ENCODE measurements at regions not wholly inside any gene's neighbourhood (a gene's known extent, or its start where the extent isn't known, plus 50 kb on each side); places are given as distances from the start of the nearest gene placed in this dataset.
"Not testable (repeated sequence)": the region's sequence is repeated elsewhere in the genome, so short reads cannot be mapped to it uniquely, and the experiment has no call there.

GRCh38 chr2:90290701-90291100 is 1599.2 kb downstream of the RPIA start:
- WGBS: 90% methylated on average over 5 of the region's 5 CpGs
- not testable (repeated sequence) for H3K27ac ChIP-seq (ENCODE audit: low read depth in 1 of 2, low read length in 1 of 2); H3K27me3 ChIP-seq (ENCODE audit: control insufficient read depth in 2 of 2, insufficient read depth in 1 of 2, low read length in 1 of 2); H3K36me3 ChIP-seq (ENCODE audit: control insufficient read depth in 2 of 2, insufficient read depth in 2 of 2, low read length in 1 of 2); H3K4me3 ChIP-seq (ENCODE audit: low read length in 2 of 2); DNase-seq (ENCODE audit: low read depth in 6 of 9, low spot score in 9 of 9); H3K4me1 ChIP-seq (ENCODE audit: control insufficient read depth in 2 of 2, insufficient read depth in 2 of 2, low read length in 2 of 2)
- peaks cover 5 to 15% of the 10 kb centered on the region in 2 donors for H3K9me3 ChIP-seq (ENCODE audit: control insufficient read depth in 2 of 2, insufficient read depth in 1 of 2, low read length in 1 of 2)

GRCh38 chr2:90291168-90291883 is 1599.9 kb downstream of the RPIA start:
- not testable (repeated sequence) for H3K27ac ChIP-seq (ENCODE audit: low read depth in 1 of 2, low read length in 1 of 2); H3K4me3 ChIP-seq (ENCODE audit: low read length in 2 of 2); H3K27me3 ChIP-seq (ENCODE audit: control insufficient read depth in 2 of 2, insufficient read depth in 1 of 2, low read length in 1 of 2); H3K36me3 ChIP-seq (ENCODE audit: control insufficient read depth in 2 of 2, insufficient read depth in 2 of 2, low read length in 1 of 2); H3K4me1 ChIP-seq (ENCODE audit: control insufficient read depth in 2 of 2, insufficient read depth in 2 of 2, low read length in 2 of 2)
- peak in 2 of 9 donors; percentile 0 to 8 for DNase-seq (ENCODE audit: low read depth in 6 of 9, low spot score in 9 of 9)
- H3K9me3 ChIP-seq (ENCODE audit: control insufficient read depth in 2 of 2, insufficient read depth in 1 of 2, low read length in 1 of 2): peaks cover 5 to 18% of the 10 kb centered on the region in 2 donors
- 53% methylated on average over 5 of the region's 5 CpGs for WGBS

DNA sequence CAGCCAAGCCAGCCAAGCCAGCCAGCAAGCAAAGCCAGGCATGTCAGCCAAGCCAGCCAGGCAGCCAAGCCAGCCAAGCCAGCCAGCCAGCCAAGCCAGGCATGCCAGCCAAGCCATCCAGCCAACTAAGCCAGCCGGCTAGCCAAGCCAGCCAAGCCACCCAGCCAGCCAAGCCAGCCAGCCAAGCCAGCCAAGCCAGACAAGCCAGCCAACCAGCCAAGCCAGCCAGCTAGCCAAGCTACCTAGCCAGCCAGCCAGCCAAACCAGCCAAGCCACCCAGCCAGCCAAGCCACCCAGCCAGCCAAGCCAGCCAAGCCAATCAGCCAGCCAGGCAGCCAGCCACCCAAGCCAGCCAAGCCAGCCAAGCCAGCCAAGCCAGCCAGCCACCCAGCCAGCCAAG is 1600.5 kb downstream of the RPIA start:
- H3K9me3 ChIP-seq (ENCODE audit: control insufficient read depth in 2 of 2, insufficient read depth in 1 of 2, low read length in 1 of 2): peaks cover 5 to 18% of the 10 kb centered on the region in 2 donors
- not testable (repeated sequence) for H3K4me3 ChIP-seq (ENCODE audit: low read length in 2 of 2); H3K4me1 ChIP-seq (ENCODE audit: control insufficient read depth in 2 of 2, insufficient read depth in 2 of 2, low read length in 2 of 2); H3K27me3 ChIP-seq (ENCODE audit: control insufficient read depth in 2 of 2, insufficient read depth in 1 of 2, low read length in 1 of 2); H3K36me3 ChIP-seq (ENCODE audit: control insufficient read depth in 2 of 2, insufficient read depth in 2 of 2, low read length in 1 of 2); DNase-seq (ENCODE audit: low read depth in 6 of 9, low spot score in 9 of 9); H3K27ac ChIP-seq (ENCODE audit: low read depth in 1 of 2, low read length in 1 of 2)
- WGBS: 100% methylated on average over 1 of the region's 1 CpG

- H3K27ac ChIP-seq (ENCODE audit: low read depth in 1 of 2, low read length in 1 of 2); H3K27me3 ChIP-seq (ENCODE audit: control insufficient read depth in 2 of 2, insufficient read depth in 1 of 2, low read length in 1 of 2); H3K36me3 ChIP-seq (ENCODE audit: control insufficient read depth in 2 of 2, insufficient read depth in 2 of 2, low read length in 1 of 2); H3K4me3 ChIP-seq (ENCODE audit: low read length in 2 of 2); DNase-seq (ENCODE audit: low read depth in 6 of 9, low spot score in 9 of 9); H3K4me1 ChIP-seq (ENCODE audit: control insufficient read depth in 2 of 2, insufficient read depth in 2 of 2, low read length in 2 of 2): not testable (repeated sequence)
- 91% methylated on average over 4 of the region's 4 CpGs for WGBS
- H3K9me3 ChIP-seq (ENCODE audit: control insufficient read depth in 2 of 2, insufficient read depth in 1 of 2, low read length in 1 of 2): peaks cover 5 to 18% of the 10 kb centered on the region in 2 donors
These were observed 1601.0 kb downstream of the RPIA start for GRCh38 chr2:90292451-90292850.

DNA sequence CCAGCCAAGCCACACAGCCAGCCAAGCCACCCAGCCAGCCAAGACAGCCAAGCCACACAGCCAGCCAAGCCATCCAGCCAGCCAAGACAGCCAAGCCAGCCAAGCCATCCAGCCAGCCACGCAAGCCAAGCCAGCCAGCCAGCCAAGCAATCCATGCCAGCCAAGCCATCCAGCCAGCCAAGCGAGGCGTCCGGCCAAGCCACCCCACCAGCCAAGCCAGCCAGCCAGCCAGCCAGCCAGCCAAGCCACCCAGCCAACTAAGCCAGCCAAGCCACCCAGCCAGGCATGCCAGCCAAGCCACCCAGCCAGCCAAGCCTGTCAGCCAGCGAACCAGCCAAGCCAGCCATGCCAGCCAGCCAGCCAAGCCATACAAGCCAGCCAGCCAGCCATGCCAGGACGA is 1601.8 kb downstream of the RPIA start:
- H3K27ac ChIP-seq (ENCODE audit: low read depth in 1 of 2, low read length in 1 of 2); H3K4me1 ChIP-seq (ENCODE audit: control insufficient read depth in 2 of 2, insufficient read depth in 2 of 2, low read length in 2 of 2); H3K36me3 ChIP-seq (ENCODE audit: control insufficient read depth in 2 of 2, insufficient read depth in 2 of 2, low read length in 1 of 2); H3K4me3 ChIP-seq (ENCODE audit: low read length in 2 of 2); H3K27me3 ChIP-seq (ENCODE audit: control insufficient read depth in 2 of 2, insufficient read depth in 1 of 2, low read length in 1 of 2); DNase-seq (ENCODE audit: low read depth in 6 of 9, low spot score in 9 of 9): not testable (repeated sequence)
- H3K9me3 ChIP-seq (ENCODE audit: control insufficient read depth in 2 of 2, insufficient read depth in 1 of 2, low read length in 1 of 2): peaks cover 5 to 18% of the 10 kb centered on the region in 2 donors
- 71% methylated on average over 6 of the region's 6 CpGs for WGBS

- not testable (repeated sequence) for H3K27me3 ChIP-seq (ENCODE audit: control insufficient read depth in 2 of 2, insufficient read depth in 1 of 2, low read length in 1 of 2); DNase-seq (ENCODE audit: low read depth in 6 of 9, low spot score in 9 of 9); H3K27ac ChIP-seq (ENCODE audit: low read depth in 1 of 2, low read length in 1 of 2); H3K4me3 ChIP-seq (ENCODE audit: low read length in 2 of 2); H3K4me1 ChIP-seq (ENCODE audit: control insufficient read depth in 2 of 2, insufficient read depth in 2 of 2, low read length in 2 of 2); H3K36me3 ChIP-seq (ENCODE audit: control insufficient read depth in 2 of 2, insufficient read depth in 2 of 2, low read length in 1 of 2)
- peaks cover 3 to 18% of the 10 kb centered on the region in 2 donors for H3K9me3 ChIP-seq (ENCODE audit: control insufficient read depth in 2 of 2, insufficient read depth in 1 of 2, low read length in 1 of 2)
- WGBS: 95% methylated on average over 8 of the region's 9 CpGs
These were observed 1602.3 kb downstream of the RPIA start for GRCh38 chr2:90293806-90294205.

GRCh38 chr2:90295036-90295750 is 1603.7 kb downstream of the RPIA start:
- H3K36me3 ChIP-seq (ENCODE audit: control insufficient read depth in 2 of 2, insufficient read depth in 2 of 2, low read length in 1 of 2); H3K27ac ChIP-seq (ENCODE audit: low read depth in 1 of 2, low read length in 1 of 2); H3K27me3 ChIP-seq (ENCODE audit: control insufficient read depth in 2 of 2, insufficient read depth in 1 of 2, low read length in 1 of 2); H3K4me3 ChIP-seq (ENCODE audit: low read length in 2 of 2); H3K4me1 ChIP-seq (ENCODE audit: control insufficient read depth in 2 of 2, insufficient read depth in 2 of 2, low read length in 2 of 2); DNase-seq (ENCODE audit: low read depth in 6 of 9, low spot score in 9 of 9): not testable (repeated sequence)
- 92% methylated on average over 16 of the region's 17 CpGs for WGBS
- peaks cover 3 to 18% of the 10 kb centered on the region in 2 donors for H3K9me3 ChIP-seq (ENCODE audit: control insufficient read depth in 2 of 2, insufficient read depth in 1 of 2, low read length in 1 of 2)

DNA sequence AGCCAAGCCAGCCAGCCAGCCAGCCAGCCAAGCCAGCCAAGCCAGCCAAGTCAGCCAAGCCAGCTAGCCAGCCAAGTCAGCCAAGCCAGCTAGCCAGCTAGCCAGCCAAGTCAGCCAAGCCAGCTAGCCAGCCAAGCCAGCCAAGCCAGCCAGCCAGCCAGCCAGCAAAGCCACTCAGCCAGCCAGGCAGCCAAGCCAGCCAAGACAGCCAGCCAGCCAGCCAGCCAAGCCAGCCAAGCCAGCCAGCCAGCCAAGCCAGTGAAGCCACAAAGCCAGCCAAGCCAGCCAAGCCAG is 1605.0 kb downstream of the RPIA start:
- DNase-seq (ENCODE audit: low read depth in 6 of 9, low spot score in 9 of 9): not testable (repeated sequence)

GRCh38 chr2:90297701-90298100 is 1606.2 kb downstream of the RPIA start:
- not testable (repeated sequence) for H3K4me1 ChIP-seq (ENCODE audit: control insufficient read depth in 2 of 2, insufficient read depth in 2 of 2, low read length in 2 of 2); H3K4me3 ChIP-seq (ENCODE audit: low read length in 2 of 2); H3K36me3 ChIP-seq (ENCODE audit: control insufficient read depth in 2 of 2, insufficient read depth in 2 of 2, low read length in 1 of 2); H3K27me3 ChIP-seq (ENCODE audit: control insufficient read depth in 2 of 2, insufficient read depth in 1 of 2, low read length in 1 of 2); DNase-seq (ENCODE audit: low read depth in 6 of 9, low spot score in 9 of 9); H3K27ac ChIP-seq (ENCODE audit: low read depth in 1 of 2, low read length in 1 of 2)
- peaks cover 2 to 13% of the 10 kb centered on the region in 2 donors for H3K9me3 ChIP-seq (ENCODE audit: control insufficient read depth in 2 of 2, insufficient read depth in 1 of 2, low read length in 1 of 2)
- WGBS: 95% methylated on average over 2 of the region's 2 CpGs

More for the DNA sequence above, 1605.0 kb downstream of the RPIA start:
- peaks cover 3 to 13% of the 10 kb centered on the region in 2 donors for H3K9me3 ChIP-seq (ENCODE audit: control insufficient read depth in 2 of 2, insufficient read depth in 1 of 2, low read length in 1 of 2)
- H3K27ac ChIP-seq (ENCODE audit: low read depth in 1 of 2, low read length in 1 of 2); H3K4me1 ChIP-seq (ENCODE audit: control insufficient read depth in 2 of 2, insufficient read depth in 2 of 2, low read length in 2 of 2); H3K4me3 ChIP-seq (ENCODE audit: low read length in 2 of 2); H3K36me3 ChIP-seq (ENCODE audit: control insufficient read depth in 2 of 2, insufficient read depth in 2 of 2, low read length in 1 of 2); H3K27me3 ChIP-seq (ENCODE audit: control insufficient read depth in 2 of 2, insufficient read depth in 1 of 2, low read length in 1 of 2): not testable (repeated sequence)
